ENCODE measurements at regions not wholly inside any gene's neighbourhood (a gene's known extent, or its start where the extent isn't known, plus 50 kb on each side); places are given as distances from the start of the nearest gene placed in this dataset.

GRCh38 chr12:124512667-124513296 lies 54.6 kb downstream of the NCOR2 start:
- intact Hi-C loops (cut with DNase I, micrococcal nuclease) = no loop called here
- peak in 1 of 14 experiments; percentile 48 for DNase-seq

GRCh38 chr12:124511259-124511985 lies 56.0 kb downstream of the NCOR2 start:
- DNase-seq (no peak), ATAC-seq (ENCODE audit: poor library complexity) (no peak)
- Mint-ChIP-seq H3K4me1 (ENCODE audit: low read depth) (peaks cover 34% of the 10 kb centered on the region), H3K9me3 (no peaks in the 10 kb centered on the region), H3K27ac (no peak overlapping the region), H3K36me3 (ENCODE audit: low read depth) (peaks cover 11% of the 10 kb centered on the region), H3K4me3 (no peak overlapping the region), H3K27me3 (no peaks in the 10 kb centered on the region)
- Histone ChIP-seq H3K4me1 (ENCODE audit: insufficient read depth, low read length) (peaks cover 16% of the 10 kb centered on the region), H3K27me3 (ENCODE audit: control insufficient read depth in 1 of 2, insufficient read depth in 2 of 2, low read length in 2 of 2) (no peaks in the 10 kb centered on the region), H3K36me3 (ENCODE audit: insufficient read depth, low read length) (peaks cover 4% of the 10 kb centered on the region), H3K27ac (ENCODE audit: low read depth in 1 of 2, low read length in 2 of 2) (no peak overlapping the region), H3K9me3 (ENCODE audit: control insufficient read depth in 1 of 2, insufficient read depth in 1 of 2, low read length in 2 of 2) (no peaks in the 10 kb centered on the region), H3K4me3 (ENCODE audit: low read length) (no peak overlapping the region)
- ChIA-PET CTCF (no interaction called here), POLR2A (no interaction called here)
- TF ChIP-seq, protein P1, sequence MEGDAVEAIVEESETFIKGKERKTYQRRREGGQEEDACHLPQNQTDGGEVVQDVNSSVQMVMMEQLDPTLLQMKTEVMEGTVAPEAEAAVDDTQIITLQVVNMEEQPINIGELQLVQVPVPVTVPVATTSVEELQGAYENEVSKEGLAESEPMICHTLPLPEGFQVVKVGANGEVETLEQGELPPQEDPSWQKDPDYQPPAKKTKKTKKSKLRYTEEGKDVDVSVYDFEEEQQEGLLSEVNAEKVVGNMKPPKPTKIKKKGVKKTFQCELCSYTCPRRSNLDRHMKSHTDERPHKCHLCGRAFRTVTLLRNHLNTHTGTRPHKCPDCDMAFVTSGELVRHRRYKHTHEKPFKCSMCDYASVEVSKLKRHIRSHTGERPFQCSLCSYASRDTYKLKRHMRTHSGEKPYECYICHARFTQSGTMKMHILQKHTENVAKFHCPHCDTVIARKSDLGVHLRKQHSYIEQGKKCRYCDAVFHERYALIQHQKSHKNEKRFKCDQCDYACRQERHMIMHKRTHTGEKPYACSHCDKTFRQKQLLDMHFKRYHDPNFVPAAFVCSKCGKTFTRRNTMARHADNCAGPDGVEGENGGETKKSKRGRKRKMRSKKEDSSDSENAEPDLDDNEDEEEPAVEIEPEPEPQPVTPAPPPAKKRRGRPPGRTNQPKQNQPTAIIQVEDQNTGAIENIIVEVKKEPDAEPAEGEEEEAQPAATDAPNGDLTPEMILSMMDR (IDR thresholded peaks at IDR 0.05) = no peak
- intact Hi-C loops (cut with DNase I, micrococcal nuclease) = no loop called here

More at GRCh38 chr12:124512667-124513296, 54.6 kb downstream of the NCOR2 start:
- POLR2A ChIA-PET = no interaction called here
- Histone ChIP-seq H3K9me3 (ENCODE audit: control insufficient read depth in 1 of 2, insufficient read depth in 1 of 2, low read length in 2 of 2) (no peaks in the 10 kb centered on the region), H3K36me3 (ENCODE audit: insufficient read depth, low read length) (peaks cover 4% of the 10 kb centered on the region), H3K27me3 (ENCODE audit: control insufficient read depth in 1 of 2, insufficient read depth in 2 of 2, low read length in 2 of 2) (no peaks in the 10 kb centered on the region), H3K4me3 (ENCODE audit: low read length) (no peak overlapping the region), H3K27ac (ENCODE audit: low read depth in 1 of 2, low read length in 2 of 2) (no peak overlapping the region), H3K4me1 (ENCODE audit: insufficient read depth, low read length) (peaks cover 16% of the 10 kb centered on the region)
- Mint-ChIP-seq H3K27ac (no peak overlapping the region), H3K27me3 (no peaks in the 10 kb centered on the region), H3K4me3 (no peak overlapping the region), H3K4me1 (ENCODE audit: low read depth) (peaks cover 24% of the 10 kb centered on the region), H3K9me3 (no peaks in the 10 kb centered on the region), H3K36me3 (ENCODE audit: low read depth) (peaks cover 13% of the 10 kb centered on the region)
- TF ChIP-seq, protein P1 (IDR thresholded peaks at IDR 0.05) = no peak
- CTCF ChIA-PET = no interaction called here
- ATAC-seq (ENCODE audit: poor library complexity) = no peak

DNA sequence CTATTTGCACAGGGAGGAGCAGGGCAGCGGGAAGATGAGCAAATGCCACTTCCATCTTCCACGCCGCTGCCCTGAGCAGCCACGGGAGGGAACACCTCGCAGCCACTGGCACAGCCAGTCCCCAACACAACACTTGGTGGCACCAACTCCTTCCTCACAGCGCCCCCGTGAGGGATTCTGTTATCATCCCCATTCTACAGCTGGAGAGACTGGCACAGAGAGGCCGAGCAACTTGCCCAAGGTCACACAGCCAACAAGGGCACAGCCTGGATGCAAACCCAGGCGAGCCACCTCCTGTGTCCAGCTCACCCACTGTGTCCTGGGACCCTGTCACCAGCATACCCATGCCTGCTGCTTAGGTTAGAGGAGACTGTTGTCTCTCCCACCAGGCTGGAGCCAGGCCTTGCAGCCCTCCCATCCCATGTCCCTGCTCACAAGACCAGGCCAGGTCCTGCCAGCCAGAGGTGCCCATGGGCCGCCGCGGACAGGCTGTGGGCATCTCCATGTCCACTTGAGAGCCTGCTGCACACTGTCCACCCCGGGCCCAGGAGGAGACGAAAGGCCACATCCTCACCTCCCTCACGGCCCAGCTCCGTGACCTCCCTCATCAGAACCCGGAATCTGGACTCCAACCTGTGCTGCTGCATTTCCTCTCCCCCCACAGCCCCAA lies 57.0 kb downstream of the NCOR2 start:
- peaks cover 4% of the 10 kb centered on the region for H3K36me3 ChIP-seq (ENCODE audit: insufficient read depth, low read length)
- H3K27me3 Mint-ChIP-seq = no peaks in the 10 kb centered on the region
- no peak overlapping the region for H3K4me3 ChIP-seq (ENCODE audit: low read length)
- POLR2A ChIA-PET = no interaction called here
- ATAC-seq (ENCODE audit: poor library complexity) = no peak
- H3K36me3 Mint-ChIP-seq (ENCODE audit: low read depth) = peaks cover 6% of the 10 kb centered on the region
- no peak overlapping the region for H3K27ac ChIP-seq (ENCODE audit: low read depth in 1 of 2, low read length in 2 of 2)
- H3K4me3 Mint-ChIP-seq = no peak overlapping the region
- TF ChIP-seq, protein P1 (IDR thresholded peaks at IDR 0.05) = no peak
- H3K9me3 ChIP-seq (ENCODE audit: control insufficient read depth in 1 of 2, insufficient read depth in 1 of 2, low read length in 2 of 2) = no peaks in the 10 kb centered on the region
- no peaks in the 10 kb centered on the region for H3K9me3 Mint-ChIP-seq
- DNase-seq = no peak
- peaks cover 41% of the 10 kb centered on the region for H3K4me1 Mint-ChIP-seq (ENCODE audit: low read depth)
- intact Hi-C loops (cut with DNase I, micrococcal nuclease) = no loop called here
- CTCF ChIA-PET = no interaction called here
- no peaks in the 10 kb centered on the region for H3K27me3 ChIP-seq (ENCODE audit: control insufficient read depth in 1 of 2, insufficient read depth in 2 of 2, low read length in 2 of 2)
- H3K27ac Mint-ChIP-seq = peak overlapping the region; percentile 30
- H3K4me1 ChIP-seq (ENCODE audit: insufficient read depth, low read length) = peaks cover 16% of the 10 kb centered on the region

Data from CD4-positive, alpha-beta T cell (primary cell).